GM23248 (cell line): ENCODE measurements at regions not wholly inside any gene's neighbourhood (a gene's known extent, or its start where the extent isn't known, plus 50 kb on each side); places are given as distances from the start of the nearest gene placed in this dataset.
"Not testable (repeated sequence)": the region's sequence is repeated elsewhere in the genome, so short reads cannot be mapped to it uniquely, and the experiment has no call there.

ENCODE experiments used
- DNase-seq: peaks from one replicate; pipeline ENCODE4 v3.0.0-alpha.2; 2015
- H2AFZ ChIP-seq: fragments of 200-600 bp; sonication (generic); 2 replicates; pipeline ENCODE4 v1.6.1; 2016; ENCODE audit warnings: antibody characterized with exemption
- H3F3A ChIP-seq: fragments of 200-600 bp; sonication (generic); 2 replicates; pipeline ENCODE4 v1.6.1; 2016; ENCODE audit warnings: mild to moderate bottlenecking, antibody characterized with exemption, mixed run types; ENCODE audit not compliant: insufficient read depth
- H3K27ac ChIP-seq: fragments of 200-600 bp; sonication (generic); 2 replicates; pipeline ENCODE4 v1.5.1; 2016; ENCODE audit warnings: mild to moderate bottlenecking
- H3K27me3 ChIP-seq: fragments of 200-600 bp; sonication (generic); replicated peaks from 2 replicates; pipeline ENCODE4 v1.6.1; 2016; ENCODE audit warnings: mild to moderate bottlenecking; ENCODE audit not compliant: insufficient read depth
- H3K36me3 ChIP-seq: fragments of 200-600 bp; sonication (generic); 2 replicates; pipeline ENCODE4 v1.6.1; 2016; ENCODE audit warnings: low read depth, mild to moderate bottlenecking
- H3K4me1 ChIP-seq: fragments of 200-600 bp; sonication (generic); 2 replicates; pipeline ENCODE4 v1.6.1; 2016; ENCODE audit warnings: mild to moderate bottlenecking; ENCODE audit not compliant: insufficient read depth
- H3K4me2 ChIP-seq: fragments of 200-600 bp; sonication (generic); one replicate; pipeline ENCODE4 v1.6.1; 2016; ENCODE audit warnings: mild to moderate bottlenecking; ENCODE audit not compliant: unreplicated experiment
- H3K4me3 ChIP-seq: fragments of 200-600 bp; sonication (generic); 2 replicates; pipeline ENCODE4 v1.5.1; 2016; ENCODE audit warnings: mild to moderate bottlenecking
- H3K79me2 ChIP-seq: fragments of 200-600 bp; sonication (generic); 2 replicates; pipeline ENCODE4 v1.6.1; 2016; ENCODE audit warnings: mild to moderate bottlenecking; ENCODE audit not compliant: insufficient read depth
- H3K9ac ChIP-seq: fragments of 200-600 bp; sonication (generic); 2 replicates; pipeline ENCODE4 v1.6.1; 2016; ENCODE audit warnings: mild to moderate bottlenecking
- H3K9me2 ChIP-seq: fragments of 200-600 bp; sonication (generic); 2 replicates; pipeline ENCODE4 v1.6.1; 2016; ENCODE audit warnings: mixed run types, mild to moderate bottlenecking, moderate library complexity; ENCODE audit not compliant: insufficient read depth
- H3K9me3 ChIP-seq: fragments of 200-600 bp; sonication (generic); one replicate; pipeline ENCODE4 v1.6.1; 2017; ENCODE audit warnings: low read depth
- H4K20me1 ChIP-seq: fragments of 200-600 bp; sonication (generic); 2 replicates; pipeline ENCODE4 v1.6.0; 2016; ENCODE audit not compliant: insufficient read depth
- EZH2 ChIP-seq: fragments of 200-600 bp; sonication (generic); IDR thresholded peaks from 2 replicates; pipeline ENCODE4 v1.6.1; 2018; ENCODE audit warnings: antibody characterized with exemption, mild to moderate bottlenecking; ENCODE audit not compliant: insufficient read depth, poor library complexity, severe bottlenecking
- EZH2phosphoT487 ChIP-seq: fragments of 200-600 bp; sonication (generic); IDR thresholded peaks from 2 replicates; pipeline ENCODE4 v1.6.1; 2018; ENCODE audit warnings: antibody characterized with exemption, moderate library complexity, mild to moderate bottlenecking, low read depth; ENCODE audit not compliant: insufficient read depth
- WGBS, 2 experiments: methylation state at CpG; one replicate each; pipeline ENCODE4 v1.1.6; 2015 to 2017; ENCODE audit warnings: low lambda C conversion rate in 2 of 2, low coverage in 1 of 2; ENCODE audit errors: missing lambda C conversion rate in 2 of 2; 5-methylcytosine and 5-hydroxymethylcytosine counted together
- in situ Hi-C: fragments of 300-500 bp; cut with MboI; formaldehyde crosslinking; loops from 2 replicates; pipeline ENCODE4 v1.15.0; 2020

DNA sequence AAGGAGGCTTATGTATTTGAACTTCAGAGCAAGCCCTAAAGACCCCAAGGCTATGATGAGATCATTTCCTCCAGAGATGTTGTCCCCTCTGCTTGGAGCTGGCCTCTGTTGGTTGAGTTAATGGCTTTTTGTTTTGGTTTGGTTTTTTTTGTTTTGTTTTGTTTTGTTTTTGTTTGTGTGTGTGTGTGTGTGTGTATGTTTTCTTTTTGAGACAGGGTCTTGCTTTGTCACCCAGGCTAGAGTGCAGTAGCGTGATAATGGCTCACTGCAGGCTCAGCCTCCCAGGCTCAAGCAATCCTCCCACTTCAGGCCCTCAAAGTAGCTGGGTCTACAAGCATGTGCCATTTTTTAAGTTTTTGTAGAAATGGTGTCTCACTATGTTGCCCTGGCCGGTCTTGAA is 1076.2 kb downstream of the UQCRFS1 start:
- WGBS, 2 experiments = 0 to 11% methylated on average over 2 of the region's 2 CpGs
- TF ChIP-seq EZH2phosphoT487 = no peak
- TF ChIP-seq EZH2 = no peak
- Histone ChIP-seq H2AFZ (no peak overlapping the region), H3K36me3 (no peaks in the 10 kb centered on the region), H3K4me3 (no peak overlapping the region), H3K27ac (no peak overlapping the region), H3K4me2 (no peak overlapping the region), H3K9me2 (no peaks in the 10 kb centered on the region), H3K9me3 (no peaks in the 10 kb centered on the region), H3K79me2 (no peaks in the 10 kb centered on the region), H4K20me1 (no peaks in the 10 kb centered on the region), H3F3A (no peaks in the 10 kb centered on the region), H3K9ac (no peak overlapping the region), H3K27me3 (no peaks in the 10 kb centered on the region), H3K4me1 (no peaks in the 10 kb centered on the region)
- in situ Hi-C loops = no loop called here
- DNase-seq = no peak

GRCh38 chr19:28135825-28136224 is 1077.1 kb downstream of the UQCRFS1 start:
- Histone ChIP-seq H2AFZ (no peak overlapping the region), H3K27me3 (no peaks in the 10 kb centered on the region), H3K4me1 (no peaks in the 10 kb centered on the region), H3K9me2 (no peaks in the 10 kb centered on the region), H3F3A (no peaks in the 10 kb centered on the region), H3K36me3 (no peaks in the 10 kb centered on the region), H3K4me3 (no peak overlapping the region), H3K9ac (no peak overlapping the region), H3K27ac (no peak overlapping the region), H3K9me3 (no peaks in the 10 kb centered on the region), H3K79me2 (no peaks in the 10 kb centered on the region), H4K20me1 (no peaks in the 10 kb centered on the region), H3K4me2 (no peak overlapping the region)
- in situ Hi-C loops = no loop called here
- no peak for TF ChIP-seq EZH2
- TF ChIP-seq EZH2phosphoT487 = no peak
- no peak for DNase-seq

- H3K4me1 ChIP-seq = no peaks in the 10 kb centered on the region
- no peaks in the 10 kb centered on the region for H4K20me1 ChIP-seq
- in situ Hi-C loops = no loop called here
- no peaks in the 10 kb centered on the region for H3K79me2 ChIP-seq
- 8 to 10% methylated on average over 3 of the region's 3 CpGs for WGBS, 2 experiments
- no peak for DNase-seq
- H3K9me3 ChIP-seq = no peaks in the 10 kb centered on the region
- no peak overlapping the region for H3K27ac ChIP-seq
- H2AFZ ChIP-seq = no peak overlapping the region
- TF ChIP-seq EZH2phosphoT487 (no peak), EZH2 (no peak)
- no peaks in the 10 kb centered on the region for H3K9me2 ChIP-seq
- H3K4me3 ChIP-seq = no peak overlapping the region
- no peaks in the 10 kb centered on the region for H3K27me3 ChIP-seq
- H3K4me2 ChIP-seq = no peak overlapping the region
- no peaks in the 10 kb centered on the region for H3F3A ChIP-seq
- H3K9ac ChIP-seq = no peak overlapping the region
- H3K36me3 ChIP-seq = no peaks in the 10 kb centered on the region
These were observed 1078.6 kb downstream of the UQCRFS1 start for GRCh38 chr19:28134311-28134710.

- DNase-seq, H3K9me3 ChIP-seq, H2AFZ ChIP-seq, H3K27ac ChIP-seq, H3K36me3 ChIP-seq, H3K4me1 ChIP-seq, H3F3A ChIP-seq, H3K9me2 ChIP-seq, H3K79me2 ChIP-seq, H4K20me1 ChIP-seq, H3K9ac ChIP-seq, H3K4me2 ChIP-seq, H3K27me3 ChIP-seq, in situ Hi-C loops, H3K4me3 ChIP-seq: not testable (repeated sequence)
- 30 to 36% methylated on average over 8 of the region's 8 CpGs for WGBS, 2 experiments
These were observed 1082.1 kb downstream of the UQCRFS1 start for GRCh38 chr19:28130881-28131280.

DNA sequence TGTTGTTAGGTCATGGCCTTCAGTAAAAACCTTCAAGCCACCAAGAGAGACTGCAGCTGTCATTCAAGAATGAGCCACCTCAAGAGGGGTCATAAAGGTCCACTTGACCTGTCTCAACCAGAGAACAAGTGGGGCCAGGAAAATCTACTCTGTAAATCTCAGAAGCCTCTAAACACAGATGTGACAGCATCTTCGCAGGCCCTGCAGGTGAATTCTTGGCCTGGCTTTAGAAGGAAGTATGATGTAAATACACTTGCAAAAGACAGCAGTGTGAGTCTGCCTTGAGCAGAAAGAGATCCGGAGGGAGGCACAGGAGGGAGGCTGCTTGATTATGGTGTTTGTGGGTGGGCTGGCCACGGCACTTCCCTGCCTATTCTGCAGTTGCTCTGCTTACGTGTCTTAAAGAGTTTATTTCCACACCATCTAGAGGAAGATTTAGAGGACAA is 1082.9 kb downstream of the UQCRFS1 start:
- no peak for TF ChIP-seq EZH2
- in situ Hi-C loops = no loop called here
- H3K9ac ChIP-seq = no peak overlapping the region
- H3K9me3 ChIP-seq = no peaks in the 10 kb centered on the region
- no peak overlapping the region for H2AFZ ChIP-seq
- H3K4me3 ChIP-seq = no peak overlapping the region
- 15 to 18% methylated on average over 4 of the region's 4 CpGs for WGBS, 2 experiments
- H3F3A ChIP-seq = no peaks in the 10 kb centered on the region
- H3K27me3 ChIP-seq = no peaks in the 10 kb centered on the region
- H3K79me2 ChIP-seq = no peaks in the 10 kb centered on the region
- H3K4me1 ChIP-seq = no peaks in the 10 kb centered on the region
- H3K9me2 ChIP-seq = no peaks in the 10 kb centered on the region
- H4K20me1 ChIP-seq = no peaks in the 10 kb centered on the region
- H3K4me2 ChIP-seq = no peak overlapping the region
- no peaks in the 10 kb centered on the region for H3K36me3 ChIP-seq
- no peak for DNase-seq
- H3K27ac ChIP-seq = no peak overlapping the region
